H1 (cell line): ENCODE measurements at regions not wholly inside any gene's neighbourhood (a gene's known extent, or its start where the extent isn't known, plus 50 kb on each side); places are given as distances from the start of the nearest gene placed in this dataset.

Source experiments
- SP2 ChIP-seq: IDR thresholded peaks from 2 replicates; pipeline ENCODE4 v1.6.1; 2012; ENCODE audit warnings: mild to moderate bottlenecking, low read length, inconsistent platforms
- SP4 ChIP-seq: IDR thresholded peaks from 2 replicates; pipeline ENCODE4 v1.6.1; 2012; ENCODE audit warnings: low read length, inconsistent platforms
- SRF ChIP-seq: IDR thresholded peaks from 2 replicates; pipeline ENCODE4 v1.6.1; 2011; ENCODE audit warnings: mild to moderate bottlenecking, low read depth, low read length, moderate library complexity
- YY1 ChIP-seq: IDR thresholded peaks from 2 replicates; pipeline ENCODE4 v1.6.1; 2011; ENCODE audit warnings: low read depth, mild to moderate bottlenecking, low read length

- TF ChIP-seq SRF (no peak), SP2 (no peak), SP4 (no peak), YY1 (no peak)
These were observed 78.7 kb upstream of the MAN2A1 start (continued) for GRCh38 chr5:109611061-109611460.
